GM21515 (cell line): ENCODE measurements at regions not wholly inside any gene's neighbourhood (a gene's known extent, or its start where the extent isn't known, plus 50 kb on each side); places are given as distances from the start of the nearest gene placed in this dataset.
"Not testable (repeated sequence)": the region's sequence is repeated elsewhere in the genome, so short reads cannot be mapped to it uniquely, and the experiment has no call there.

ENCODE experiments used
- ATAC-seq: cut with Tn5 transposase; IDR thresholded peaks from one replicate; pipeline ENCODE4 v1.9.1; 2021; ENCODE audit not compliant: unreplicated experiment

DNA sequence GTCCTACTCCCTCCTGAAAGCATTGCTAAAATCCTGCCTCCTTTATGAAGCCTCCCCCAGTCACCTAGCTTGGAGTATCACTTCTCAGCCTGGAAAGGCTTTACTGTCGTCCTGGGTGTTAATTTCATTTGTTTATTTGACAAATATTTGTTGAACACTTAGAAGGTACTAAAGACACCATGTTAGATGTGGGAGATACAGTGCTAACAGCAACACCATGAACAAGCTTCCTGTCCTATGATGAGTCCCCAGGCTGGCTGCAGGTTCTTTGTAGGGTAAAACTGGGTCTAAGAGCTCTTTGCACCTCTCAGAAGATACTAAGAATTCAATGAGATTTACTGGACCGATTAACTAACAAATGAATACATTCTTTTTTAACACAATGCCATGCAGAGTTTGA is 109.2 kb upstream of the TMEM170B start:
- peak; percentile 8 for ATAC-seq

DNA sequence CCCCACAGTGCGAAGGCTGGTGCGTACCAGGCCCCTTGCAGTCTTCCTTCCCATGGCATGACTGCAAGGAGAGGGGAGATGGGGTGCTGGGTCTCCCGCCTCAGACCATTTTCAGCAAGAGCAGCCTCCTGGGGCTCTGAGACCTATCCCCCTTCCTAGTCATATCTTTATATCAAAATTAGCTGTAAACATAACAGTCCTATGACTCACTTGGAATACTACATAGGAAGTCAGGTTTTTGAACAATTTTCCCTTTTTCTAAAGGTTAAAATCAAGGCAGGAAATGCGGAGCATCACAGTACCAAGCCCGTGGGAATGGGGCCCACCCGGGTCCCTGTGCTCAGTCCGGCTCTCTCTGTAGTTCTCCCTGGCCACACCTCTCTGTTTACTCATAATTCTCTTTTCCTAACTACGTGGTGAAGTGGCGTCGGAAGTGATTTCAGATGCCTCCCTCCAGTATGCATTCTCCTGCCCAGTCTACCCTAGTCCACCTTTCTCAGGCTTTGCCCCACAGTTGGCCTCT is 109.8 kb upstream of the TMEM170B start:
- ATAC-seq, result no peak

GRCh38 chr6:11427091-11427722 is 110.3 kb upstream of the TMEM170B start:
- no peak for ATAC-seq

DNA sequence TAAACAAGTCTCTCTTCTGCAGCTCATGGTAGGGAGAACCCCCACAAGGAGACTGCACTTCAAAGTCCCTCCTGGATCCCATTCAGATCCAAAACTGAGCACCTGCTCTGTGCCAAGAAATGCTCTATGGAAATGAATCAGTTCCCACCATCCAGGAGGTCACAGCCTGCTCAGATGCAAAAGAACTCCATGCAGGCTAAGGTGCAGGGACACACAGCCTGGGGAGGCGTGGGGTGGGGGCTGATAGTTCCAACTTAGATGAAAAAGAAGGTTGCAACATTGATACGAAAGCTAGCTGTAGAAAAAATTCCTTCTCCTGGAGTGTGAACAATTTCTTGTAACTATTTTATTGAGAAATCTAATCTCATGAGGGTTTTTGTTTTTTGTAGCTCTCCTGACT is 111.0 kb upstream of the TMEM170B start:
- no peak for ATAC-seq

- no peak for ATAC-seq
Observed at GRCh38 chr6:11425876-11426275, 111.7 kb upstream of the TMEM170B start.

DNA sequence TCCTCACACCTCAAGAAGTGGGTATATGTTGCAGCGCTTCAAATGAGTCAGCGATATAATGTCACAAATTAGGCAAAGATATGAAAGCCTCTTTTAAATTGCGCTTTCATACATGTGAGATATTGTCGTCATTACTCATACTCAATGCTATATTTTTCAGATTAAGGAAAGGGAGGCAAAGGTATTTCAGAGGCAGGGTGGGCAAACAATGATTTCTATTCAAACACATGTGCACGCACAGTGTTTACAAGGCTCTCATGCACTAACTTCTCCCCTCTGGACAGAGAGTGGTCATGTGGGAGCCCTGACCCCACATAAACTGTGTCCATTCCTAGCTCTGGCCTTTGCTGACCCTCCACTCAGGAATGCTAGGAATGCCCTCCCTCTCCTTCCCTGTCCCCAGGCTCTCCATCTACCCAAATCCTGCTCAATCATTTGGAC is 112.1 kb upstream of the TMEM170B start:
- no peak for ATAC-seq

DNA sequence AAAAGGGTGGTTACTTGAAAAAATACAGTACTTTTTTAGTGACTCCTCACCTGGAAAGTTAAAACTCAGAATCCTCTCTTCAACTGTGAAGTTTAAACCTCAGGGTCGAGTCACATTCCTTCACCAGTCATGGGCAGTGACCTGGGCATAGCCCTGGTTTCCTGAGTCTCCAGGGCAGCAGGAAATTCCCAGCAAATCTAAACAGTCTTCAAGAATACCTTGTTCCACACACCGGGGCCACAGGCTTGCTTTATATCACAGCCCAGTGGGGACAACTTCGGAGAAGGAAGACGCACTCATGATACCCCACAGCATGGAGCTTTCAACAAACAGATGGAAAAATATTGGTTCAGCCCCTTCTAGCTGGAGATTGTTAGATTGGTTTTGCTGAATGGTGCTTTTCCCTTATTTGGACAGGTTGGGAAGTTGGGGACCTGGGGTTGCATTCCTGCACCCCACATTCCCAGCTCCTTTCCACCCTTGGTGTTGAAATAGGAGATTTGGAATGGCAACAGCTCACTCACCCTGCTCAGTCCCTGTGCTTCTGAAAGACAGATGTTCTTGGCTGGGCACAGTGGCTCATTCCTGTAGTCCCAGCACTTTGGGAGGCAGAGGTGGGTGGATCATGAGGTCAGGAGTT is 113.0 kb upstream of the TMEM170B start:
- ATAC-seq, result no peak

DNA sequence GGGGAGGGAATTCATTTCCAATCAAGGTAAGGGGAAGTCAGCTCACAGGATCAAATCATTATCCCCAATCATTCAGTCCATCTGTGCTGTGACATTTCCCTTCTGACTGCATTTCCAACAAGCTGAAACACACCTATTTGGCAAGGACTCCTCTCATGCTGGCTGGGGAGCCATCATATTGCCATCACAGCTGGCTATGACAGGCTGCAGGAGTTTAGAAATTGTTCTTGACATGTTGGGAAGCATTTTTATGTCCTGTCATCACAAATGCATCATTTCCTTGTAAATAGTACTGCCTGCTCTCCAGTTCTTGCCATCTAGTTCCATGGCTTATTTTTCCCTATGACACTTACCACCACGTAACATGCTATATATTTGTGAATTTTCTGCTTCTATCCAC is 113.9 kb upstream of the TMEM170B start:
- ATAC-seq, result no peak

GRCh38 chr6:11423072-11423471 is 114.5 kb upstream of the TMEM170B start:
- ATAC-seq, result no peak

GRCh38 chr6:11419763-11420453 is 117.6 kb upstream of the TMEM170B start:
- no peak for ATAC-seq

DNA sequence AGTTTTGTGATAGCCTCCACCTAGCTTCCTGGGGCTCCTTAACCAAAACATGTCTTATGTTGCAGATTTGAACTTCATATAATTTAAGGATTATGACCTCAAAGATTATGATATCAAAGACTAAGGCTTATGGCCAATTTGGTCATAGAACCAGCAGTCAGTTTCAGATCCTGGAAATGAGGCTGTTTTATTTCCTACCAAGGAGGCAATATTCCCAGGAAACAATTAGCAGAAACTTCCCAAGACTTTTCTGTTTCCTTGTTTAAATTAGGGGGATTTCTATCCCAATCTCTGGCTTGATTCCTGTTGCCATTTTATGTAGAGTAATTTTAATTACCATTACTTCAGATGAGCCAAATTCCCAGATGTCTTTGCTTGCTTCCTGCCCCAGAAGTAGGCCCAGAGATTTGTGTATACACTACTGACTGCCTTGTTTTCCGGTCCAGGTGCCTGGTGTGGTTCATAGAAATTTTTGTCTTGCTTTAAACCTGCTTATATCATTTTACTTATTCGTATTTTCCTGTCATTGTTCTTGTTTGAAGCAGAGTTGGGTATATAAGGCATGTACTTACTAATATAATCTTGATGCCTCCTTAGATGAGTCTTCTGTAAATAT is 119.2 kb upstream of the TMEM170B start:
- no peak for ATAC-seq

- no peak for ATAC-seq
Observed at GRCh38 chr6:11416936-11417576, 120.5 kb upstream of the TMEM170B start.

GRCh38 chr6:11416099-11416935 is 121.2 kb upstream of the TMEM170B start:
- ATAC-seq, result not testable (repeated sequence)

DNA sequence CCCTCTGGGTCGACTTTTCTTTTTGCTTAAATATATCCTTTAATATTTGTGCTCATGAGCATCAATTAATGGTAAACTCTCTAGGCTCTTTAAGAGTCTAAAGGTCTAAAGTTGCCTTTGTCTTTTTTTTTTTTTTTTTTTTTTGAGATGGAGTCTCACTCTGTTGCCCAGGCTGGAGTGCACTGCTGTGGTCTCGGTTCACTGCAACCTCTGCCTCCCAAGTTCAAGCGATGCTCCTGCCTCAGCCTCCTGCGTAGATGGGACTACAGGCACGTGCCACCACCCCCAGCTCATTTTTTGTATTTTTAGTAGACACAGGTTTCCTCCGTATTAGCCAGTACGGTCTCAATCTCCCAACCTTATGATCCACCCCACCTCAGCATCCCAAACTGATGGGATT is 122.0 kb upstream of the TMEM170B start:
- no peak for ATAC-seq

DNA sequence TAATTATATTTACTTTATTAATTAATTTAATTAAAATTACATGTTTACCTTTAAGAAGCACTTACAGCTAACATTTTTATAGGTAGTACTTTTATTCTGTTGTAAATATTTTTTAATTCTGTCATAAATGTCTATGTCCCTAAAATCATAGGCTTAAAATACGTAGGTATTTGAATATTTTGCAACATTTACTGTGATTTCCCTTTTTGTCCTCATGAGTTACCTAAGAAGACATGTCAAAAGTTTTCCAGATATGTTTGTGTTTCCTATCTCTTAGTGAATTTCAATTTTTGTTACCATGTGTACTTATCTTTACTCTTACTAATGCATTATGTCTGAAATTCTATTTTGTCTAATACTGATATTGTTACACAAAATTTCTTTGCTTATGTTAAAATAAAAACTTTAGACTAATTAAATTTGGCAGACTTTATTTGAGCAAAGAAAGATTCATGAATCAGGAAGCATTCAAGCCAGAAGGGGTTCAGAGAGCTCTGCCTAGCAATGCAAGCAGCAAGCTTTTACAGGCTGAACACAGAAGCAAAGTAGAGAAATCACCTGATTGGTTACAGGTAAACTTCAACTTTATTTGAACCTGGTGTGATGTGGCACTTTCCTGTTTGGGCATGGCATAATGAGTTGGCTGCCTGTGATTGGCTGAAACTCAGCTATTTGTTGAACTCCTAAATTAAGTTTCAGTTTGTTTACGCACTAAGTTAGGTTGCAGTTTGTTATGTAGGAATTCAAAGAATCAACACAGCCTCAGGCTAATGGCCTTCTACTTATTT is 123.2 kb upstream of the TMEM170B start:
- ATAC-seq, result no peak

- no peak for ATAC-seq
Observed at GRCh38 chr6:11413728-11414127, 123.8 kb upstream of the TMEM170B start.

DNA sequence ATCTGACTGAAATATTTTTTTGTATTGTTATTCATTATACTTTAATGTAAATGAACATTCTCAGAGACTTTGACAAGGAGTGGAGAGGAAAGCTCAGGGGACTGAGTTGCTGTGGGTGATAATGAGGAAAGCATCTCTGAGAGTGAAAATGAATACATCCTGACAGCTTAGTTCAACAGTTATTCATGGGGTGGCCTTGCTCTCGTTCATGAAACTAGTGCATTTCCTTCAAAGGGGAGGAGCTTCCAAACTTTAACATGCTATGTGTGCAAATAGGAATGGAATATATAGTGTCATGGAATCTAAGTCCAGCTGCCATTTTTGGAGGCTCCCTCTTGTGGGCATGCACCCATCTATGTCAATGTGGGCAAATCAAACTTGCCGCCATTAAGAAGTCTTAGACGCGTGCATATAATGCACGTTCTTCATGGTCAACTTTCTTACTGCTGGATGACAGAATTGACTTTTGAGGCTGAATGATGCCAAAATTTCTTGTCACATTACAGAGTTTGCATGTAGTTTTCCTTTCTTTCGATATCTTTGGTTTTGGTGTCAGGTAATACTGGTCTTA is 124.3 kb upstream of the TMEM170B start:
- ATAC-seq, result no peak

DNA sequence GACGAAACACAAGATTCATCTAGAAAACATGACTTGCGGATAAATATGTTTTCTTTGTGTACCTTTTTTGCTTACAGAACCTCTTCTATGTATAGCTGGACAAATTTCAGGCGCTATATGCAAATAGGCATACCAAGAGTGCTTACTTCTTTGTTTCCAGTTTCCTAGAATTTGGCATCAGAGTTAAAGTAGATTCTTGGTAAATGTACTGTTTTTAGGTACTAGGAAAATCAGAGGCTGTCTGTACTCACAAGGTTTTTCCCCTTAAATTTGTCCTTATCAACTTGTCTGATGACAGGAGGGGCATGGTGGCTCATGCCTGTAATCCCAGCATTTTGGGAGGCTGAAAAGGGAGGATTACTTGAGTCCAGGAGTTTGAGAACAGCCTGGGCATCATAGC is 124.9 kb upstream of the TMEM170B start:
- no peak for ATAC-seq

DNA sequence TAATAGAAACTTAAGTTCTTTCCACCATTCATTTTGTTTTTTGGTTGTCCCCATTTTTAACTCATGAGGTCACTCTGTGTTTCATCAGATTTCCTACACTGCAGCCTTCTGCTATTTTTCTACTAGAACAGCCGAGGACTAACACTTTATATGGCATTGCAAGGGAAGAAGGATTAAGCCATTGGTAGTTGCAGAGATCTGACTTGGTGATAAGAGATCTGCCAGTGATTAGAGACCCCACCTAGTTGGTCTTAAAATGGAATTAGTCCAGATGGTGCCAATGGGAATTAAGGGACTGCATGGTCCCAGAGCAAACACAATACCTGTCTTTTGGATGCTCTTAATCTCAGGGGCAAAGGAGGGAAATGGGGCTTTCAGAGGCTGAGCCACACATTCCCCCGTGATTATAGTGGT is 125.5 kb upstream of the TMEM170B start:
- ATAC-seq, result no peak
